Neuron (in vitro differentiated cells): ENCODE measurements at regions not wholly inside any gene's neighbourhood (a gene's known extent, or its start where the extent isn't known, plus 50 kb on each side); places are given as distances from the start of the nearest gene placed in this dataset.
"Not testable (repeated sequence)": the region's sequence is repeated elsewhere in the genome, so short reads cannot be mapped to it uniquely, and the experiment has no call there.

Source experiments
- H2AFZ ChIP-seq: one replicate; pipeline ENCODE4 v1.6.1; 2013; ENCODE audit warnings: low read depth, mild to moderate bottlenecking, inconsistent platforms, low read length, moderate library complexity
- H3K27me3 ChIP-seq: one replicate; pipeline ENCODE4 v1.6.1; 2013; ENCODE audit warnings: low read length; ENCODE audit not compliant: insufficient read depth
- H3K36me3 ChIP-seq: one replicate; pipeline ENCODE4 v1.6.1; 2013; ENCODE audit warnings: low read length; ENCODE audit not compliant: insufficient read depth
- H3K4me1 ChIP-seq: one replicate; pipeline ENCODE4 v1.6.1; 2013; ENCODE audit warnings: low read length; ENCODE audit not compliant: insufficient read depth
- H3K4me3 ChIP-seq: 2 replicates; pipeline ENCODE4 v1.5.1; 2013; ENCODE audit warnings: mild to moderate bottlenecking, low read length, moderate library complexity
- H3K9me3 ChIP-seq: one replicate; pipeline ENCODE4 v1.6.1; 2013; ENCODE audit warnings: low read length

- Histone ChIP-seq H3K4me3 (no peak overlapping the region), H3K36me3 (no peaks in the 10 kb centered on the region), H3K27me3 (peaks cover 32% of the 10 kb centered on the region), H3K9me3 (no peaks in the 10 kb centered on the region), H2AFZ (no peak overlapping the region), H3K4me1 (no peaks in the 10 kb centered on the region)
Measured at GRCh38 chr15:70374096-70374495, 276.4 kb upstream of the TLE3 start.

GRCh38 chr15:70373439-70373838 is 275.7 kb upstream of the TLE3 start:
- H2AFZ ChIP-seq, H3K4me1 ChIP-seq, H3K36me3 ChIP-seq, H3K9me3 ChIP-seq, H3K4me3 ChIP-seq: not testable (repeated sequence)
- H3K27me3 ChIP-seq = peaks cover 32% of the 10 kb centered on the region

GRCh38 chr15:70367913-70368705 is 270.4 kb upstream of the TLE3 start:
- not testable (repeated sequence) for H3K4me3 ChIP-seq, H3K27me3 ChIP-seq, H3K9me3 ChIP-seq, H2AFZ ChIP-seq, H3K4me1 ChIP-seq, H3K36me3 ChIP-seq

GRCh38 chr15:70364023-70364422 is 266.3 kb upstream of the TLE3 start:
- not testable (repeated sequence) for H3K27me3 ChIP-seq, H2AFZ ChIP-seq, H3K9me3 ChIP-seq, H3K36me3 ChIP-seq, H3K4me1 ChIP-seq, H3K4me3 ChIP-seq

- Histone ChIP-seq H3K4me3 (no peak overlapping the region), H3K9me3 (no peaks in the 10 kb centered on the region), H3K27me3 (no peaks in the 10 kb centered on the region), H3K36me3 (no peaks in the 10 kb centered on the region), H2AFZ (no peak overlapping the region), H3K4me1 (no peaks in the 10 kb centered on the region)
Measured at GRCh38 chr15:70362886-70363285, 265.2 kb upstream of the TLE3 start.

GRCh38 chr15:70362350-70362749 is 264.6 kb upstream of the TLE3 start:
- Histone ChIP-seq H3K36me3 (no peaks in the 10 kb centered on the region), H3K4me1 (no peaks in the 10 kb centered on the region), H3K9me3 (no peaks in the 10 kb centered on the region), H3K27me3 (no peaks in the 10 kb centered on the region), H3K4me3 (no peak overlapping the region), H2AFZ (no peak overlapping the region)

- H2AFZ ChIP-seq = no peak overlapping the region
- H3K4me3 ChIP-seq = no peak overlapping the region
- no peaks in the 10 kb centered on the region for H3K4me1 ChIP-seq
- H3K9me3 ChIP-seq = no peaks in the 10 kb centered on the region
- no peaks in the 10 kb centered on the region for H3K27me3 ChIP-seq
- H3K36me3 ChIP-seq = no peaks in the 10 kb centered on the region
Measured at GRCh38 chr15:70361891-70362290, 264.2 kb upstream of the TLE3 start.

GRCh38 chr15:70361106-70361505 is 263.4 kb upstream of the TLE3 start:
- Histone ChIP-seq H3K36me3 (no peaks in the 10 kb centered on the region), H2AFZ (no peak overlapping the region), H3K9me3 (no peaks in the 10 kb centered on the region), H3K4me3 (no peak overlapping the region), H3K27me3 (no peaks in the 10 kb centered on the region), H3K4me1 (no peaks in the 10 kb centered on the region)

- H3K4me3 ChIP-seq = no peak overlapping the region
- no peak overlapping the region for H2AFZ ChIP-seq
- H3K9me3 ChIP-seq = no peaks in the 10 kb centered on the region
- no peaks in the 10 kb centered on the region for H3K36me3 ChIP-seq
- no peaks in the 10 kb centered on the region for H3K27me3 ChIP-seq
- no peaks in the 10 kb centered on the region for H3K4me1 ChIP-seq
Measured at GRCh38 chr15:70358871-70359647, 261.3 kb upstream of the TLE3 start.

GRCh38 chr15:70358011-70358819 is 260.5 kb upstream of the TLE3 start:
- Histone ChIP-seq H3K4me1 (no peaks in the 10 kb centered on the region), H2AFZ (no peak overlapping the region), H3K4me3 (no peak overlapping the region), H3K36me3 (no peaks in the 10 kb centered on the region), H3K27me3 (no peaks in the 10 kb centered on the region), H3K9me3 (no peaks in the 10 kb centered on the region)

- no peak overlapping the region for H3K4me3 ChIP-seq
- H2AFZ ChIP-seq = no peak overlapping the region
- no peaks in the 10 kb centered on the region for H3K36me3 ChIP-seq
- H3K4me1 ChIP-seq = no peaks in the 10 kb centered on the region
- H3K27me3 ChIP-seq = no peaks in the 10 kb centered on the region
- H3K9me3 ChIP-seq = no peaks in the 10 kb centered on the region
Measured at GRCh38 chr15:70357453-70357852, 259.7 kb upstream of the TLE3 start.

GRCh38 chr15:70356919-70357318 is 259.2 kb upstream of the TLE3 start:
- H3K27me3 ChIP-seq = no peaks in the 10 kb centered on the region
- H3K4me3 ChIP-seq = no peak overlapping the region
- H2AFZ ChIP-seq = no peak overlapping the region
- H3K4me1 ChIP-seq = no peaks in the 10 kb centered on the region
- no peaks in the 10 kb centered on the region for H3K9me3 ChIP-seq
- H3K36me3 ChIP-seq = no peaks in the 10 kb centered on the region
